ENCODE measurements at regions not wholly inside any gene's neighbourhood (a gene's known extent, or its start where the extent isn't known, plus 50 kb on each side); places are given as distances from the start of the nearest gene placed in this dataset.

- TF ChIP-seq, protein P1, sequence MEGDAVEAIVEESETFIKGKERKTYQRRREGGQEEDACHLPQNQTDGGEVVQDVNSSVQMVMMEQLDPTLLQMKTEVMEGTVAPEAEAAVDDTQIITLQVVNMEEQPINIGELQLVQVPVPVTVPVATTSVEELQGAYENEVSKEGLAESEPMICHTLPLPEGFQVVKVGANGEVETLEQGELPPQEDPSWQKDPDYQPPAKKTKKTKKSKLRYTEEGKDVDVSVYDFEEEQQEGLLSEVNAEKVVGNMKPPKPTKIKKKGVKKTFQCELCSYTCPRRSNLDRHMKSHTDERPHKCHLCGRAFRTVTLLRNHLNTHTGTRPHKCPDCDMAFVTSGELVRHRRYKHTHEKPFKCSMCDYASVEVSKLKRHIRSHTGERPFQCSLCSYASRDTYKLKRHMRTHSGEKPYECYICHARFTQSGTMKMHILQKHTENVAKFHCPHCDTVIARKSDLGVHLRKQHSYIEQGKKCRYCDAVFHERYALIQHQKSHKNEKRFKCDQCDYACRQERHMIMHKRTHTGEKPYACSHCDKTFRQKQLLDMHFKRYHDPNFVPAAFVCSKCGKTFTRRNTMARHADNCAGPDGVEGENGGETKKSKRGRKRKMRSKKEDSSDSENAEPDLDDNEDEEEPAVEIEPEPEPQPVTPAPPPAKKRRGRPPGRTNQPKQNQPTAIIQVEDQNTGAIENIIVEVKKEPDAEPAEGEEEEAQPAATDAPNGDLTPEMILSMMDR (IDR thresholded peaks at IDR 0.05), result no peak
- no peak for TF ChIP-seq POLR2A (IDR thresholded peaks at IDR 0.05)
- Histone ChIP-seq H3K4me1 (peaks cover 27% of the 10 kb centered on the region), H3K27me3 (no peaks in the 10 kb centered on the region), H3K4me3 (peak overlapping the region in 1 of 2 donors; percentile 68), H3K36me3 (ENCODE audit: low read depth, missing control alignments) (no peaks in the 10 kb centered on the region), H3K27ac (peak overlapping the region in 1 of 2 donors; percentile 86), H3K9me3 (no peaks in the 10 kb centered on the region)
- intact Hi-C loops (cut with DNase I; ENCODE audit: low total_unique reads), result loop anchor here (10.0 kb wide), 1 partner anchor 362 kb away; no protein-coding TSS in a partner anchor
- WGBS, 2 donors, result 50 to 62% methylated on average over 8 of the region's 8 CpGs
- DNase-seq, result no peak
Observed at GRCh38 chr1:54486907-54487306, 61.1 kb upstream of the ACOT11 start.

GRCh38 chr1:54485416-54485815, 62.6 kb upstream of the ACOT11 start:
- H3K36me3 ChIP-seq (ENCODE audit: low read depth, missing control alignments), result no peaks in the 10 kb centered on the region
- TF ChIP-seq, protein P1 (IDR thresholded peaks at IDR 0.05), result no peak
- TF ChIP-seq POLR2A (IDR thresholded peaks at IDR 0.05), result no peak
- no peaks in the 10 kb centered on the region for H3K9me3 ChIP-seq
- peaks cover 28% of the 10 kb centered on the region for H3K4me1 ChIP-seq
- intact Hi-C loops (cut with DNase I; ENCODE audit: low total_unique reads), result loop anchor here (10.0 kb wide), 1 partner anchor 361 kb away; no protein-coding TSS in a partner anchor
- H3K27ac ChIP-seq, result peak overlapping the region in 1 of 2 donors; percentile 30
- H3K27me3 ChIP-seq, result no peaks in the 10 kb centered on the region
- H3K4me3 ChIP-seq, result no peak overlapping the region
- 50 to 54% methylated on average over 5 of the region's 5 CpGs for WGBS, 2 donors
- DNase-seq, result no peak

- WGBS, 2 donors, result 87 to 92% methylated on average over 11 of the region's 11 CpGs
- no peak for DNase-seq
- no peak for TF ChIP-seq POLR2A (IDR thresholded peaks at IDR 0.05)
- TF ChIP-seq, protein P1 (IDR thresholded peaks at IDR 0.05), result no peak
- intact Hi-C loops (cut with DNase I; ENCODE audit: low total_unique reads), result loop anchor here (10.0 kb wide), 1 partner anchor 359 kb away; no protein-coding TSS in a partner anchor
- Histone ChIP-seq H3K36me3 (ENCODE audit: low read depth, missing control alignments) (no peaks in the 10 kb centered on the region), H3K27me3 (no peaks in the 10 kb centered on the region), H3K9me3 (no peaks in the 10 kb centered on the region), H3K4me1 (peaks cover 32% of the 10 kb centered on the region), H3K4me3 (no peak overlapping the region), H3K27ac (no peak overlapping the region)
Observed at GRCh38 chr1:54483875-54484437, 64.1 kb upstream of the ACOT11 start.

DNA sequence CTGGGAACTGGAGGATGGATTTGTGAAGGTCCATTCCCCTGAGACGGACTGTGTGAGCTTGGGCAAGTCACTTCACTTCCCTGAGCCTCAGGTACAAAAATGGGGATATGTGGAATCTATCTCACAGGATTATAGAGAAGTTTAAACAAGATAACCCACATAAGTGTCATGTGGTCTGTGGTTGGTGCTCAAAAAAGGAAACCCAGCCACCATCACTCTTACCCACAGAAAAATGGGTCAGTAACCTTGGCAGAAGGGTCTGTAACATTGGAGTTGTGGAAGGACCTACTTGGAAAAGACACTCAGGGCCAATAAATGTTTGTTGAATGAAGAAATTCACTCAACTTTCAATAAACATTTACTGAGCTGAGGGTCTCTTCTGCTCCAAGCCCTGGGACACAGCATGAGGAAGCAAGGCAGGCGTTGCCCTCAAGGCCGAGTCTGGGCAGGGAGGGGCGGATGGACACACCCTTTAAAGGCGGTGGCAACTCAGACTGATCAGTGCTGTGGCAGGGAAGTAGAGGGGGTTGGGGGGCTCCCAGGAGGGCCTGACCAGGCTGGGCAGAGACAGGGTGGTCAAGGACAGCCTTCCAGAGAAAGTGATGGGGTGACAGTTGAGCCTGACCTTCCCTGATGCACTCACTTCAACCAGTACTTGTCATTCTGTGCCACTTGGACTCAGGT, 66.7 kb upstream of the ACOT11 start:
- Histone ChIP-seq H3K4me1 (peaks cover 27% of the 10 kb centered on the region), H3K4me3 (no peak overlapping the region), H3K36me3 (ENCODE audit: low read depth, missing control alignments) (no peaks in the 10 kb centered on the region), H3K9me3 (no peaks in the 10 kb centered on the region), H3K27ac (peak overlapping the region in 1 of 2 donors; percentile 42), H3K27me3 (no peaks in the 10 kb centered on the region)
- intact Hi-C loops (cut with DNase I; ENCODE audit: low total_unique reads), result loop anchor here (10.0 kb wide), 1 partner anchor 357 kb away; no protein-coding TSS in a partner anchor
- no peak for DNase-seq
- 83 to 89% methylated on average over 5 of the region's 5 CpGs for WGBS, 2 donors
- TF ChIP-seq, protein P1 (IDR thresholded peaks at IDR 0.05), result no peak
- no peak for TF ChIP-seq POLR2A (IDR thresholded peaks at IDR 0.05)

Data from testis (tissue), 2 donors.